ENCODE measurements at regions not wholly inside any gene's neighbourhood (a gene's known extent, or its start where the extent isn't known, plus 50 kb on each side); places are given as distances from the start of the nearest gene placed in this dataset.
"Not testable (repeated sequence)": the region's sequence is repeated elsewhere in the genome, so short reads cannot be mapped to it uniquely, and the experiment has no call there.

DNA sequence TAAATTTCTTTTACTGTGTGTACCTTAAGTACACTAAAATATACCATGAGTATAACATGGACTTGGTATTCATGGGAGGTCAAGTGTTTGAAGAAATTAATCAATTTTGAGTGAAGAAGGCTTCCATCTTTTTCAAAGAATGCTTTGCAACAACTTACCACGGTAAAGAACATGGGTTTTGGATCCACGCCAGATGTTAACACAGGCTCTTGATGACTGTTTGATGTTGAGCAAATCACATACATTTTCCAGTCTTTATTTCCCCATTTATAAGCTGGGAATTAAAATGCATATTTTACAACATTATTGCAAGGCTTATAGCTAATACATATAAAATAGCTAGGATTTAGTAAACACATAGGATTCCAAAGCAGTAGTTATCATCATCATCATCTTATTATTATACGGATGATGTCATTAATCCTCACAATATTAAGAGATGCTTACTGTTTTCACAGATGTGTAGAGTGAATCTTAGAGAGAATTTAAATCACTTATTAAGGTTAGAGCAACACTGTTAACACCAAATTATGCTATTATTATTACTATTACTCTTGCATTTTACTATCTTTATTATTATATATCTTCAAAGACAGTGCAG lies 362.0 kb downstream of the PRELID2 start:
- DNase-seq = no peak
- intact Hi-C loops (cut with DNase I) = no loop called here

DNA sequence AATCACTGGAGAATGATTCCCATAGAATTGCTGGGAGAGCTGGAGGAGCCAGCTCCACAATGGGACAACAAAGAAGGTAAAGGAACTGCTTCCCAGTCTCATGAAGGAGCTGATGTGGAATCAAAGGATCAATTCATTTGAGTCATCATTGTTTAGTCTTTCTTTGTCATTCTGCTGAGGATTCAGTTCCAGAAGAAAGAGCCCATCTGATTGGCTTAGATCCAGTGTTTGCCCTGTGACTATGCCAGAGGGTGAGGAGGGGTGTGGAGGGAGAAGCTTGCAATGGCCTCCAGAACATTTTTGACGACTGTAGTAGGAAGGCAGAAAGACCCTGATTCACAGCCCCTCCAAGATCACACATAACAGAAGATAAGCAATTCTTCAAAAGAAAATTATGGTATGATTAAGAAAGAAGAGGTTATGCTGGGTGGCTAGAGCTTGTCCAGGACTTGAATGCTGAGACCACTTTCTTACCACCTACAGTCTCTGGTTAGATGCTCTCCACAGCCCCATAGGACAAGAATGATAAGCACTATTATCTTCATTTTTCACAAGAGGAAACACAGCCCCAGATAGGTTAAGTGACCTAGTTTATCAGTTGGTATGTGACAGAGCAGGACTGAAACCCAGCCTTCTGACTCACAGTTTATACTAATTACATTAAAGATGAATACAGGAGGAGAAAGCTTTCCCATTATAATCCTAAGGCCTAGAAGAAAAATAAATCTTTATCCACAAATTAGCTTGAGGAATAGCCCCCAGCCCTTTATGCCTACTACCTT lies 363.1 kb downstream of the PRELID2 start:
- DNase-seq = no peak
- intact Hi-C loops (cut with DNase I) = no loop called here

DNA sequence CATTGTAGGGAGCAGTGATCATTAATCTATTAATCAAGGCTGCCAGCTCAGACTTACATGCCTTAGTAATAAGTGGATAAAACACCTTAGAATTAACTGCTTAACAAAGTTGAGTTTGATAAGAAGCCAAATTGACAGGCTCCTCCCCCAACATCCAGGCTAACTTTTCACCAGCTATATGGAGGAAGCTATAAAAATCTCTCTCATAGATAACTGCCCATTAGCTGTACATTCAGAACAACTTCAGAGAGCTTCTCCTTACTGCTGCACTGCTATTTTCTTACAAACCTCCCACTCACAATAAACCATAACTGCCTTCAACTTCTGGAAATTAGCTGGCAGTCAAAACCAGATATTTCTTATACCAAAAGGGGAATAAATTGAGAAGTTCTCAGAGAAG lies 364.1 kb downstream of the PRELID2 start:
- no peak for DNase-seq
- intact Hi-C loops (cut with DNase I) = no loop called here

DNA sequence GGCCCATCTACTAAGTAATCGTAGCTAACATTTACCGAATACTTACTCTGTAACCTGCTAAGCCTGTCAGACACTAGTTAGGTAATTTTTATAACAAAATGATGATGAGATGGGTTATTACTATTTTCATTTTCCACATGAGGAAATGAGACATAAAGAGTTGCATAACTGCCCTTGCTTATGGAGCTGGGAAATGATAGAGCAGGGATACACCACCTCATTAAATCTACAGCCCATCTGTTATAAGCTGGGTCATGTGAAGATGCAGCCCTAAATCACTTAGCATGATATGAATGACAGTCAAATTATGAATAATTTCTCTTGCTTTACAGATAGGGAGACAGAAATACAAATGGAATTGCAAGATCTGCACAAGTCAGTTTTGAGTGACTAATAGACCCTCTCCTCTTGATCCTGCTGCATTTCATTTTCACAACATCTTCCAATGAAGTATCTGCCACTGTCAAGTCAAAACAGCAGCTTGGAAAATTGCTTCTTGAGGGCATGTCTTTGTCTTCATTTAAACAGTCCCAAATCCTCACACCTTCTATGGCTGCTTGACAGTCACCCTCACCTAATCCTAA lies 364.7 kb downstream of the PRELID2 start:
- no peak for DNase-seq
- intact Hi-C loops (cut with DNase I) = no loop called here

DNA sequence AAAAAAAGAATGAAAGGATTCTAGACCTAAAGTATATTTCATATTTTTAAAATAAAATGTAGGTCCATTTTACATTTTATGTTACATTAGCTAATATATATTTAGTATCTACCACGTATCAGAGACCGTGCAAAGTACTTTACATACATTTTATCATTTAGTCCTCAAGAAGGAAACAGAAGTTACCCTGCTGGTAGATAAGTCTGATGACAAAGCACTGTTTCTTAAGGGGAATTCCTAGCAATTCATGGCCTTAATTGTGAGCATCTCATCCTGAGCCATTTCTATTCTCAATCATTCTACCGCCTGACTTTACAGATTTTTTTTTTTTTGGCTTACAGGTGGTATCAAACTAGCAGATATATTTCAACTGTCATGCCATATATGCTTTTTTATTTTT lies 367.7 kb downstream of the PRELID2 start:
- intact Hi-C loops (cut with DNase I) = no loop called here
- DNase-seq = no peak

DNA sequence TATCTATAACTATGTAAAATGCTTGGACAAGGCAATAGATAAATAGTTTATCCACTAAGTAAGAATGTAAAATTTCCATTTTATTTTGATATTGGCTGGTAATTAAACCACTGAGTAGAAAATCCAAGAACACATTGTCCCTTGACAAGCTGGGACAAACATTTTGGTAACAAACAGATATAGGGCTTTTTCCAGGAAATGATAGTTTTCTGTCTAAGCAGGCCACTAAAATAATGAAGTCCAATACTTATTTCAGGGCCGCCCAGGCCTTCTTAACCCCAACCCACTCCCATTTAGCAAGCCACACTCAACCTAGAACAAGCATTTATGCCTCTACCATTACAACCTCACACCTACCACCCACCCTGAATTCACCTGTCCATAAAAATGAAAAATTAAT lies 368.6 kb downstream of the PRELID2 start:
- intact Hi-C loops (cut with DNase I) = no loop called here
- no peak for DNase-seq

DNA sequence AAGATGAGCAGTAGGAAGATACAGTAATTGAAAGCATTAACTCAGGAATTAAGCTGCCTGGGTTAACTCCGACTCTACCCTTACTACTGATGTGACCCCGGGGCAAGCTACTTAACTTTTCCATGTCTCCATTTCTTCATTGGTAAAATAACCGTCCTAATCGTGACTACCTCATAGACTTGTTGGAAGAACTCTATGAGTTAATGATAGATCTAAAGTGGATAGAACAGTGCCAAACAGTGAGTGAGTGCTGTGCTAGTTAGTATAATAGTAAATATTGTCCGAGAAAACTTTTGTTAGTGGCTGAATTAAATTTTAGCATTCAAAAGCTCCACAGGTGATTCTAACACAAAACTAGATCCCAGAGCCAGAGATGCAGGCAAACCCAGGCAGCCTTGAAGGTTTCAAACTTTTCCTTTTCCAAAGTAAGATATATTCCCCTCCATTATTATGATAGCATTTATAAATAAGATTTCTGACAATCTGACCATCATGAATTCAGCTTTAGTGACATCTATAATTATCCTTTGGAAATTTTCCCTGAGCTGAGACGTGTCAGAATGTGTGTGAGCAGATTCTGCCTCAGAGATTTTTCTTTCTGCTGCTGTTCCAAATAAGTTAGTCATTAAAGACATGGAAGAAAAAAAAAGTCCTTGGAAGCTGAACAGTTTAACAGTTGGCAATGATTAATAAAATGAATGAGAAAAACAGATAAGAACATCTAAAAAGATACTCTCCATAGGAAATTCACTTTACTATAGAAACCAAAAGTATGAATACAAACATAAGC lies 369.5 kb downstream of the PRELID2 start:
- DNase-seq = no peak
- intact Hi-C loops (cut with DNase I) = no loop called here

DNA sequence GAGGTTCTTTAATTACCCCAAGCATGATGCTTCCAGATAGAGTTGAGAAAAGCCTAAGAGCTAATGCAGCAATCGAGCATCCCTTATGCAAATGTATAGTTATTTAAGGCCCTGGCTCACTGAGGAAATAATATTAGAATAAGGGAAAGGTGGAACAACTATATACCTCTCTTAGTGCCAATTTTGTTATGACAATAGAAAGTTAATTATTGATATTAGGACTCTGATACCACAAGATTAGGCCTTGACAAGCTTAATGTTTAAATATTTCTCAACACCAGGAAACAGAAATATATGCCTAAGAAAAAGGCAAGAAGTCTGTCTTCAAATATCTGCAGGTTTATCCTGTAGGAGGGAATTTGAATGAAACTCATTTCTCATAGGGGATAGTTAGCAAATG lies 371.0 kb downstream of the PRELID2 start:
- no peak for DNase-seq

DNA sequence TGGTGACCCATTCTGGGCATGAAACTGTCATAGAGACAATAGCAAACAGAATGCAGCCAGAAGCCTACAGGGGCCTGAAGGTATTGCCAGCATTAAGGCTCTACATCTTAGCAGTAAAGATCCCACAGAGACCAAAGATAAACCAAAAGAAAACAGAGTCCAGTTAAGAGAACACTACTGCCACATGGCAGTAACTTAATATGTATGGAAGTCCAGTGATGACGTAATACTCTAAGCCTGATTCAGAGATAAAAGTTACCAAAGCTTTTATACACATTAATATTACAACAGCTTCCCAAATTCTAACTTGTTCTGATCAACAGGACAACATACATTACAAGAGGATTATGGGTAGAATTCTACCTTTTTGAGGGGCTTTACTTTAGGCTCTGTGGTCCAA lies 371.5 kb downstream of the PRELID2 start:
- DNase-seq = no peak
- intact Hi-C loops (cut with DNase I) = no loop called here

More for the DNA sequence above, 371.0 kb downstream of the PRELID2 start:
- intact Hi-C loops (cut with DNase I) = no loop called here

DNA sequence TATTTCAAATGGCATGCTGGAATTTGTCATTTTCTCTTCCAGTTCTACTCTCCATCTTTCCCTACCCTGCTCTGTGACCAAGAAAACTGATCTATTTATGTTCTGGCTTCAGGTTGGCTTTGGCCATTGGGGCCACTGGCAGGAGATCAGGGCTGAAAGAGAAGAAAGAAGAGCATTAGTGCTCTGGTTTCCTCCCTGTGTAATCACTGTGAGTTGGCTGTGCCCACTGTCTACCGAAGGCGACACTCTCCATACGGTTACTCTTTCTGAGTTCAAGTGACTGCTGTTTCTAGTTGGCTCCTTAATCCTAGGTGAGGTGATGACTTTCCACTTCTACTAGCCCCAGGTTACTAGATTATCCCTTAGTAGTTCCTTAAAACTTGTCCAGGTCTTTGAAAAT lies 372.6 kb downstream of the PRELID2 start:
- intact Hi-C loops (cut with DNase I) = no loop called here

DNA sequence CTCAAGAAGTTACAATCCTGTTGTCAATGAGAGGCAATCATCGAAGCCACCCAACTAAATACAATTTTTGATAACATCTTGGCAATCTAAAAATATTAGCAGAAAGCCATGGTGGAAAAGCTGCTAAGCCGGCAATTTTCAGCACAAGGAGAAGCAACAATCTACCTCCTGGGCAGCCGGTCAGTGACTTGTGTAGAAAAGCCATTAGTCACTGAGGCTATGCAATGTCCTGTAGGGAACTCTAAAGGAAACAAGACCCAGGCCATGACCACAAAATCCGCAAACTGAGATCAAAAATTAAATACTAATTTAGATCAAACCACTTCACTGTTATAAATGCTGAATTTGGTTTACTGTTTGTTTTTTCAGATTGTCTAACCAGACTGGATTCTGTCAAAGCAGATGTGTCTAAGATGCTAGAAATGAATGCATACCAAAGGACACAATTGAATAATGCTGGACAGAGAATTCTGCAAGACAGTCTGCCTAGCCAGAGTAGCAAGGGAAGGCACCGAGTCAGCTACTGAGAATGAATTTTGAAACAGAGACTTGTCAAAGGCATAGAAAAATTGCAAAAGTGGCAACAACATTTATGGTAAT lies 384.8 kb downstream of the PRELID2 start:
- peak in 1 of 42 donors; percentile 9 for DNase-seq
- intact Hi-C loops (cut with DNase I) = no loop called here

More for the DNA sequence above, 372.6 kb downstream of the PRELID2 start:
- no peak for DNase-seq

DNA sequence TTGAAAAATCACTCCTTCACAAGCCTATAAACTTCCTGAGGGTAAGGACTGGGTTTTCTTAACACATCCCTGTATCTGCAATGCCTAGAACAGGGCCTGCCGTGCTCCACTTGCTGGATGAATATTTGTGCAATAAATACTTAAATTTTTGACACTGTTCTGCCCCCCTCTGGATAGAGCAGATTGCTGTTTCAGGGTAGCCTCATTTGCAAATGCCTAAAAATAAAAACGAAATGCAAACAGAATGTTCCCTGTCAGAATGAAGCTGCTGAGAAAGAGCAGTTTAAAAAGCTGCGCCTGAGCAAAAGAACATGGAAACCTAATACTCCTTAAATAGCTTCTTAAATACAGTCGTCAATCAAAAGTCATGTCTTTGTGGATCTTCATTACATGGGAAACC lies 385.3 kb downstream of the PRELID2 start:
- intact Hi-C loops (cut with DNase I) = no loop called here
- DNase-seq = peak in 39 of 42 donors; percentile 5 to 84 (median 44)

DNA sequence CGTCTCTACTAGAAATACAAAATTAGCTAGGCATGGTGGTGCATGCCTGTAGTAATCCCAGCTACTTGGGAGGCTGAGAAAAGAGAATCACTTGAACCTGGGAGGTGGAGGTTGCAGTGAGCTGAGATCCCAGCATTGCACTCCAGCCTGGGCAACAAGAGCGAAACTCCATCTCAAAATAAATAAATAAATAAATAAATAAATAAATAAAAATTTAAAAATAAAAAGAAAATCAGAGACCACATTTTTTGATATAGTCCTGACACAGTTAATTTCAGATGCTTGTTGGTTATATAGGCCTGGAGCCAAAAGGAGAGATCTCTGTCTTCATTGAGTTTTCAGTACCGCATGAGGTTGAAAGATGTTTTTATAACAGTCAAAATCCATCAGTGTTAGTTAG lies 388.3 kb downstream of the PRELID2 start:
- intact Hi-C loops (cut with DNase I) = not testable (repeated sequence)

DNA sequence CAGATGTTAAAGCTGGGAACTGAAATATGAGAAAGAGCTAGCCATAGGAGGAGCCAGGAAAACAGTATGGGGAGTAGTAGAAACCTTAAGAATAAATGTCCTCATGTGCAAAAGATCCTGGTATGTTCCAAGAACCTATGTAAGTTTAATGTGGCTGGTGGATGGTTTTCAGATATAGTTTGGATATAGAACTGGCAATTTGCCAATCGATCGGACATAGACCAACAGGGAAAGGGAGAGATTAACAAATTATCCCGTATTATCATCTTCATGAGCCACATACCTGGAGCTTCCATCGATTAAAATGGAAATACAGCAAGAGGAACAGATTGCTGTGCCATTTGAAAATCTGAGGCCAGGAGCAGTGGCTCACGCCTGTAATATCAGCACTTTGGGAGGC lies 388.7 kb downstream of the PRELID2 start:
- intact Hi-C loops (cut with DNase I) = no loop called here
- no peak for DNase-seq

More for the DNA sequence above, 388.3 kb downstream of the PRELID2 start:
- not testable (repeated sequence) for DNase-seq

DNA sequence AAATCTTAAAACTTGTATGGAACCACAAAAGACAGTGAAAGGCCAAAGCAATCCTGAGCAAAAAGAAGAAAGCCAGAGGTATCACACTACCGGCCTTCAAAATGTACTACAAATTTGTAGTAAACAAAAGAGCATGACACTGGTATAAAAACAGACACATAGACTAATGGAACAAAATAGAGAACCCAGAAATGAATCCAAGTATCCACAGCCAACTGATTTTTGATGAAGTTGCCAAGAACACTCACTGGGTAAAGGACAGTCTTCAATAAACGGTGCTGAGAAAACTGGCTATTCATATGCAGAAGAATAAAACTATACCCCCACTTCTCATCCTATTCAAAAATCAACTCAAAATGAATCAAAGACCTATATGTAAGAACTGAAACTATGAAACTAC lies 390.1 kb downstream of the PRELID2 start:
- intact Hi-C loops (cut with DNase I) = no loop called here

DNA sequence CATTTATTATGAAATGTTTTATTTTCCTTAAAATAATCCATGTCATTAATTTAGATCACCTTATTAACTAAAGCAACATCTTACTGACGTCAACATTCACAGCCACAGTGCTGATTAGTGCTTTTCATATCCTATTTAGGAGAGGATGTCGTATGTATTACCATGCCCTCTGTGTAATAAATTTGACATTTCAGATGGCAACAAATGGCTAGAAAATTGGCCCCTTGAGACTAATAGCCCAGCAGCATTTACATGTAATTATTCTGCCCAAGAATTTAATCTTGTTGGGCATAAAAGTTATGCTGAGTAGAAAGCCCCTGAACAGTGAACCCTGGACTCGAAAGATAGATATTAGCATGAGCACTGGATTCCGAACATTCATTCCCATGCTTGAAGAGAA lies 391.2 kb downstream of the PRELID2 start:
- intact Hi-C loops (cut with DNase I) = no loop called here
- DNase-seq = no peak

More for the DNA sequence above, 390.1 kb downstream of the PRELID2 start:
- no peak for DNase-seq

DNA sequence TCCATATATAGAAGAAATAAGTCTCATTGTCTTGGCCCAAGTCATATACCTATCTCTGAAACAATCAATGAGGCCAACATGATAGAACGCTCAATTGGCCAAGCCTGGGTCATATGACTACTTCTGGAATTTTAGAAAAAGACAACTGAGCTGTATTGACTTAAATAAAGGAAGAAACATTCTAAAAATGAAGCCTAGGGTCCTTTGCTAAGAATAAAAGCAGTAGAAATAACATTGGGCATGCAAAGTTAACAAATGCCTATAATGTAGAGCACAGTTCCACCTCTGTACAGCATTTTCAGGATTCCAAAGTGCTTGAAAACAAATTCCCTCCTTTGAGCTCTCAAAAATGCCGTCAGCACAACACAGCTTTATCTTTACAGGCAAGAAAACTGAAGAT lies 391.8 kb downstream of the PRELID2 start:
- intact Hi-C loops (cut with DNase I) = no loop called here

DNA sequence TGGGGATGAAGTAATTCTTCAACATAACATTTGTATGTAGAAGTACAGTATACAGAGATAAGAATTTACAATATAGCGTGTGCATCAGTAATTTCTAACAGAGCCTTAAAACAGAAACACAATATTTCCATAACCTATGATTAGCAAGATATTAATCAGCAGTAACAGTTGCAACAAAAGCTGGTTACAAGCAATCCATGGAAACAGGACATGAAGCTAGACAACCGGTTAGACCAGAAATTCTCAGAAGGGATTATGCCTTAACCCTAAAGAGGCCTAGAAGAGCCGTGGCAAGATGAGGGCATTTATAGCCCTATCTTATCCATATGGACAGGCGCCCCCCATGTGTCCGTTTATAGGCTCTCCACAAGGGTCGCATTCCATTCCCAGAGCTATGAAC lies 392.5 kb downstream of the PRELID2 start:
- intact Hi-C loops (cut with DNase I); DNase-seq: not testable (repeated sequence)

More for the DNA sequence above, 391.8 kb downstream of the PRELID2 start:
- DNase-seq = no peak

DNA sequence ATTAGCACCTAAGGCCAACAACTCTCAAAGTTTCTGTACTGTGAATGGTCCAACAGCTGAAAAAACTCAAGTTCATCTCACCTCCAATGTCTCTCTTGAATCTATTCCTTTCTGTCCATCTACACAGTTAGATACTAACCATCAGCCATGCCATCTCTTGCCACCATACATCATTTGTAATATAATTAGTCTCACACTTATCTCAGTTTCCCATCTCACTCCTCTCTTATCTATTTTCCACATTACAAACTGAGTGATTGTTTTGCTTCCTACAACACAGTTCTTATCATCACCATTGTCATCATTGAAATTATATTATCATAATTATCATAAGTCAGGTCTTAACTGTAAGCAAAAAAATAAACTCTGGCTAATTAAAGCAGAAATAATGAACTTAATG lies 393.9 kb downstream of the PRELID2 start:
- no peak for DNase-seq
- intact Hi-C loops (cut with DNase I) = no loop called here
